ENCODE measurements at regions not wholly inside any gene's neighbourhood (a gene's known extent, or its start where the extent isn't known, plus 50 kb on each side); places are given as distances from the start of the nearest gene placed in this dataset.

- DNase-seq (ENCODE audit: low read depth in 1 of 2, low spot score in 1 of 2): no peak
- no peaks in the 10 kb centered on the region for H3K27me3 ChIP-seq
- H3K9me3 ChIP-seq (ENCODE audit: low read depth): no peaks in the 10 kb centered on the region
- no peak overlapping the region for H3K27ac ChIP-seq
- H3K4me1 ChIP-seq (ENCODE audit: low read depth): no peaks in the 10 kb centered on the region
- no peak for TF ChIP-seq CTCF (IDR thresholded peaks at IDR 0.05; ENCODE audit: low read depth, low read length)
- H3K4me3 ChIP-seq: no peak overlapping the region
- no peaks in the 10 kb centered on the region for H3K36me3 ChIP-seq
Measured at GRCh38 chr6:126185774-126186173, 154.1 kb upstream of the CENPW start.

DNA sequence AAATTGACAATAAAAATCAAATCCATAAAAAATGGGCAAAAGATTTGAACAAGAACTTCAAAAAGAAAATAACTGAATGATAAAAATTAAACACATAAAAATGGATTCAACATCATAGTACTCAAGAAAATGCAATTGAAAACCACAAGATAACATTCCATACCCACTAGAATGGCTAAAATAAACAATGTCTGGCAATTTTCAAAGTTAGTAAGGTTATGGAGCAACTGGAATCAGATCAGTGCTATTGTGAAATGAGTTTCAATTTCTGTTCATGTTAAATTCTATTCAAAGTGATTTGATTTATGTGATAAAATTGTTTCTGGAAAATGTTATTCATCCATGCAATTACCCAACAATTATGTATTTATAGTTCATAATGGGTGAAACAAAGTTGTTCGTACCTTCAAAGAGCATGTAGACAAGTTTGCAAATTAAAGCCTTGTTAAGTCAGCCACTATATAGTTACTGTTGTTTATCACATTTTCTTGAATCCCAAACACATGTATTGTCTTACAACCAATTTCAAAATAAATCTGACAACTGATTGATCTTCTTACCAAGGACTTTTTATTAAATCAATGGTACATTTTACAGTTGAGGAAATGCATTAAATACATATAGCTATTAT lies 151.5 kb upstream of the CENPW start:
- DNase-seq (ENCODE audit: low read depth in 1 of 2, low spot score in 1 of 2): peak in 1 of 2 donors; percentile 69
- no peak overlapping the region for H3K27ac ChIP-seq
- H3K4me3 ChIP-seq: no peak overlapping the region
- H3K36me3 ChIP-seq: no peaks in the 10 kb centered on the region
- no peaks in the 10 kb centered on the region for H3K9me3 ChIP-seq (ENCODE audit: low read depth)
- no peak for TF ChIP-seq CTCF (IDR thresholded peaks at IDR 0.05; ENCODE audit: low read depth, low read length)
- H3K4me1 ChIP-seq (ENCODE audit: low read depth): no peaks in the 10 kb centered on the region
- no peaks in the 10 kb centered on the region for H3K27me3 ChIP-seq

- Histone ChIP-seq H3K4me3 (no peak overlapping the region), H3K36me3 (no peaks in the 10 kb centered on the region), H3K27ac (no peak overlapping the region), H3K4me1 (ENCODE audit: low read depth) (peaks cover 5% of the 10 kb centered on the region), H3K9me3 (ENCODE audit: low read depth) (no peaks in the 10 kb centered on the region), H3K27me3 (no peaks in the 10 kb centered on the region)
- TF ChIP-seq CTCF (IDR thresholded peaks at IDR 0.05; ENCODE audit: low read depth, low read length): no peak
- DNase-seq (ENCODE audit: low read depth in 1 of 2, low spot score in 1 of 2): no peak
Measured at GRCh38 chr6:126195625-126196236, 144.2 kb upstream of the CENPW start.

- no peak overlapping the region for H3K27ac ChIP-seq
Measured at GRCh38 chr6:126198631-126199030, 141.3 kb upstream of the CENPW start.

GRCh38 chr6:126199466-126199865 lies 140.4 kb upstream of the CENPW start:
- no peak for DNase-seq (ENCODE audit: low read depth in 1 of 2, low spot score in 1 of 2)
- peaks cover 5% of the 10 kb centered on the region for H3K4me1 ChIP-seq (ENCODE audit: low read depth)
- H3K9me3 ChIP-seq (ENCODE audit: low read depth): no peaks in the 10 kb centered on the region
- no peak for TF ChIP-seq CTCF (IDR thresholded peaks at IDR 0.05; ENCODE audit: low read depth, low read length)
- no peaks in the 10 kb centered on the region for H3K36me3 ChIP-seq
- no peak overlapping the region for H3K27ac ChIP-seq
- no peaks in the 10 kb centered on the region for H3K27me3 ChIP-seq
- no peak overlapping the region for H3K4me3 ChIP-seq

More at GRCh38 chr6:126198631-126199030, 141.3 kb upstream of the CENPW start:
- H3K9me3 ChIP-seq (ENCODE audit: low read depth): no peaks in the 10 kb centered on the region
- H3K4me1 ChIP-seq (ENCODE audit: low read depth): peaks cover 5% of the 10 kb centered on the region
- DNase-seq (ENCODE audit: low read depth in 1 of 2, low spot score in 1 of 2): no peak
- no peaks in the 10 kb centered on the region for H3K27me3 ChIP-seq
- H3K4me3 ChIP-seq: no peak overlapping the region
- no peaks in the 10 kb centered on the region for H3K36me3 ChIP-seq
- TF ChIP-seq CTCF (IDR thresholded peaks at IDR 0.05; ENCODE audit: low read depth, low read length): no peak
